ENCODE measurements at regions not wholly inside any gene's neighbourhood (a gene's known extent, or its start where the extent isn't known, plus 50 kb on each side); places are given as distances from the start of the nearest gene placed in this dataset.

DNA sequence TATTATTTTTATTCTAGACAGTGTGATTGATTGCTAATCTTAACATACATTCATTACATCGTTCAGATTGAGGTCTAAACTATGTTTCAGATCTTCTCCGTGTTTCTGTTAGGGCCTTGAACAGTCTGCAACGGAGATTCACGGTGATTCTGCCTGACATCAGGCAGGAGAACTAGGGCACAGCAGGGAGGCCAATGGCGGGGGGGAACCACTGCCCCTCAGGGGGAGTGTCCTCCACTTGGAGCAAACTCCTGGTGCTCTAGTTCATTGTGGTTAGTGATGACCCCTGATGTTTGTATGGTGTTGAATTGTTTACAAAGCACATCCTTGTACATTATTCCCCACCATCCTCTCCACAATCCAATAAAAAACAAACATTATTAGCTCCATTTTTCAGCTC is 173.5 kb downstream of the ZNF608 start:
- H3K27ac Mint-ChIP-seq = no peak overlapping the region
- H3K27me3 Mint-ChIP-seq = peaks cover 6 to 18% of the 10 kb centered on the region in 2 donors
- ATAC-seq (no peak), DNase-seq (ENCODE audit: low spot score) (no peak)
- H3K4me1 Mint-ChIP-seq (ENCODE audit: low read depth in 2 of 2) = peaks cover 3 to 10% of the 10 kb centered on the region in 2 donors
- no peak overlapping the region for H3K4me3 Mint-ChIP-seq
- no peaks in the 10 kb centered on the region for H3K9me3 Mint-ChIP-seq
- no peaks in the 10 kb centered on the region for H3K36me3 Mint-ChIP-seq

DNA sequence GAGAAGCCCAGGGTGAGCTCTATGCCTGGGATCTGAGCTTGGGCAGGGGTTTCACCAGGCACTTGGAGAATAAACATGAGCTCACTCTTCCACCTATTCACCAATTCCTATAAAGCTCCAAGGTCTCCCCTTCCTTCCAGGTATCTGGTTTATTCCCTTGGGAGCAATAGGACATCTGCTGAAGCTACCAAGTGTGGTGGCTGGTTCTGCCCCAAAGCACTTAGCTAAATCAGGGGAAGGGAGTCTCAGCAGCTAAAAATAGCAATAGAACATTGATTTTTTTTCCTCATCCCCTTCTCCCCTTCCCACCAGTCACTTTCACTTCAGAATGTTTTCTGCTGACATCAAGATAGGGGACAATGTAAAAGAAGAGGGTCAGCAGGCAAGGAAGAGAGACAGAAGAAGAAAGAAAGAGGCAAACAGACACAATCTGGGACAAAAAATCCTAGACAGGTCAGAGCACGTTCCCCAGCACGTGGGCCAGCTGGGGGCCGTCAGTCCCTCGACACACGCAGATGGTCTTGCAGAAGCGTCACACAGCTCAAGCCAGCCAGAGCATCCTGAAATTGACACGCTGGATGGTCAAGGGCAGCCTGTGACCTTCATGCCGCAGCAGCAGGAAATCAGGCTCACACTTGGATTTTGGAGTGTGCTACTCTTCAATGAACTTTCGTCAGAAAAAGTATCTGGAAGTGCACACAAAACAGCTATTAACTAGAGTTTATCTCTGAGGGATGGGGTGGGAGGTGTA is 176.0 kb downstream of the ZNF608 start:
- no peak for ATAC-seq
- H3K9me3 Mint-ChIP-seq = no peaks in the 10 kb centered on the region
- no peak overlapping the region for H3K4me3 Mint-ChIP-seq
- H3K27ac Mint-ChIP-seq = no peak overlapping the region
- no peak for DNase-seq (ENCODE audit: low spot score)
- peaks cover 0 to 2% of the 10 kb centered on the region in 2 donors for H3K4me1 Mint-ChIP-seq (ENCODE audit: low read depth in 2 of 2)
- H3K36me3 Mint-ChIP-seq = no peaks in the 10 kb centered on the region
- H3K27me3 Mint-ChIP-seq = peaks cover 0 to 16% of the 10 kb centered on the region in 2 donors

DNA sequence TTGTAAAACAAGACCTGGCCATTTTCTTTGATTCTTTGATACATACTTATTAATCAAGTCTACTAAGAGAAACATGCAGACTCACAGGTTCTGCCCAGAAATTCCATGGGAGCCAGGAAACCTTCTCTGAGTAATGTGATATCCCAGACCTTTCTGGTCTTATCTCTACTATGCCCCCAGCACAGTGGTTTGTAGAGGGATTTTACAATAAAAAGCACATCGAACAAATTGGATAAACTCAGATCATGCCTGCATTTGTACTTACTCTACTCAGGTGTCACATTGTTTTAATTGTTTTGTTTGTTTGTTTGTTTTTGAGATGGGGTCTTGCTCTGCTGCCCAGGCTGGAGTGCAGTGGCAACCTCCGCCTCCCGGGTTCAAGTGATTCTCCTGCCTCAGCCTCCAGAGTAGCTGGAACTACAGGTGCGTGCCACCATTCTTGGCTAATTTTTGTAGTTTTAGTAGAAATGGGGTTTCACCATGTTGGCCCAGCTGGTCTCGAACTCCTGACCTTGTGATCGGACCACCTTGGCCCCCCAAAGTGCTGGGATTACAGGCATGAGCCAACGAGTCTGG is 179.5 kb downstream of the ZNF608 start:
- Mint-ChIP-seq H3K27ac (no peak overlapping the region), H3K4me1 (ENCODE audit: low read depth in 2 of 2) (no peaks in the 10 kb centered on the region), H3K36me3 (no peaks in the 10 kb centered on the region), H3K9me3 (no peaks in the 10 kb centered on the region), H3K4me3 (no peak overlapping the region), H3K27me3 (peaks cover 0 to 13% of the 10 kb centered on the region in 2 donors)
- ATAC-seq (no peak), DNase-seq (ENCODE audit: low spot score) (no peak)

DNA sequence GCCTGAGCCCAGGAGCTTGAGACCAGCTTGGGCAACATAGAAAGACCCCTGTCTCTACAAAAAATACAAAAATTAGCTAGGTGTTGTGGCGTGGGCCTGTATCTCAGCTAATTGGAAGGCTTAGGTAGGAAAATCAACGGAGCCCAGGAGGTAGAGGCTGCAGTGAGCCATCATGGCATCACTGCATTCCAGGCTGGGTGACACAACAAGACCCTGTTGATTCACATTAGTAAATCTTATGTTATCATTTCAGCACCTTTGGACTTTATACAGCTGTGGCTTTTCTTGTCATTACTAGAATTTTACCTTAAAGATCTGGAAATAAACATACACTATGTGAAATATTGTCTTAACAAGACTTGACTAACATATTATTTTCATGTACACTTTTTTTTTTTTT is 185.0 kb downstream of the ZNF608 start:
- ATAC-seq (no peak), DNase-seq (ENCODE audit: low spot score) (no peak)
- no peak overlapping the region for H3K4me3 Mint-ChIP-seq
- no peaks in the 10 kb centered on the region for H3K36me3 Mint-ChIP-seq
- peaks cover 0 to 9% of the 10 kb centered on the region in 2 donors for H3K27me3 Mint-ChIP-seq
- no peak overlapping the region for H3K27ac Mint-ChIP-seq
- H3K9me3 Mint-ChIP-seq = no peaks in the 10 kb centered on the region
- H3K4me1 Mint-ChIP-seq (ENCODE audit: low read depth in 2 of 2) = no peaks in the 10 kb centered on the region

DNA sequence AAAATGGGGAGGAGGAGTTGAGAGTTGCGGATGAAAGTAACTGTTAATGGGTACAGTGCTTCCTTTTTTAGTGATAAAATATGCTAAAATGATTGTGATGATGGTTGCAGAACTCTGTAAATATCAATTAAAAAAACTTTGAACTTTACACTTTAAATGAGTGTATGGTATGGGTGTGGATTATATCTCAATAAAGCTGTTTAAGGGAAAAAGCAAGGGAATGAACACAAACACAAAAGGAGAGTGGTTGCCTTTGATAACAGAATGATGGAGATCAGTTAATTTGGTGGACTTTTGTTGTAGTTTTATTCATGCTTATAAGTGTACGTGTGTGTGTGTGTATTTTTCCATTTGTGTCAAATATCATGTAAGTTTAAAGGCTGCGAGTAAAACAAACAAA is 186.1 kb downstream of the ZNF608 start:
- no peak for ATAC-seq
- H3K4me3 Mint-ChIP-seq = no peak overlapping the region
- DNase-seq (ENCODE audit: low spot score) = no peak
- no peaks in the 10 kb centered on the region for H3K4me1 Mint-ChIP-seq (ENCODE audit: low read depth in 2 of 2)
- H3K27me3 Mint-ChIP-seq = peaks cover 0 to 13% of the 10 kb centered on the region in 2 donors
- H3K9me3 Mint-ChIP-seq = no peaks in the 10 kb centered on the region
- no peaks in the 10 kb centered on the region for H3K36me3 Mint-ChIP-seq
- no peak overlapping the region for H3K27ac Mint-ChIP-seq

DNA sequence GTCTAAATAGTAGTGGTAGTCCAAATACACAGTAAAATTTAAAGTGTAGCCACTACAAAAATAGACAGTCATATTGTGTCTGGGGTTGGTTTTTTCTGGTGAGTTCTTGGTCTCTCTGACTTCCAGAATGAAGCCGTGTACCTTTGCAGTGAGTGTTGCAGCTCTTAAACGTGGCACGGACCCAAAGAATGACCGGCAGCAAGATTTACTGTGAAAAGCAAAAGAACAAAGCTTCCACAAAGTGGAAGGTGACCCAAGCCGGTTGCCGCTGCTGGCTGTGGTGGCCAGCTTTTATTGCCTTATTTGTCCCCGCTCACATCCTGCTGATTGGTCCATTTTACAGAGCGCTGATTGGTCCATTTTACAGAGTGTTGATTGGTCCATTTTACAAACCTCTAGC is 188.7 kb downstream of the ZNF608 start:
- Mint-ChIP-seq H3K27me3 (peaks cover 0 to 21% of the 10 kb centered on the region in 2 donors), H3K27ac (no peak overlapping the region), H3K4me3 (no peak overlapping the region), H3K4me1 (ENCODE audit: low read depth in 2 of 2) (no peaks in the 10 kb centered on the region), H3K36me3 (no peaks in the 10 kb centered on the region), H3K9me3 (no peaks in the 10 kb centered on the region)
- ATAC-seq = no peak
- DNase-seq (ENCODE audit: low spot score) = no peak

DNA sequence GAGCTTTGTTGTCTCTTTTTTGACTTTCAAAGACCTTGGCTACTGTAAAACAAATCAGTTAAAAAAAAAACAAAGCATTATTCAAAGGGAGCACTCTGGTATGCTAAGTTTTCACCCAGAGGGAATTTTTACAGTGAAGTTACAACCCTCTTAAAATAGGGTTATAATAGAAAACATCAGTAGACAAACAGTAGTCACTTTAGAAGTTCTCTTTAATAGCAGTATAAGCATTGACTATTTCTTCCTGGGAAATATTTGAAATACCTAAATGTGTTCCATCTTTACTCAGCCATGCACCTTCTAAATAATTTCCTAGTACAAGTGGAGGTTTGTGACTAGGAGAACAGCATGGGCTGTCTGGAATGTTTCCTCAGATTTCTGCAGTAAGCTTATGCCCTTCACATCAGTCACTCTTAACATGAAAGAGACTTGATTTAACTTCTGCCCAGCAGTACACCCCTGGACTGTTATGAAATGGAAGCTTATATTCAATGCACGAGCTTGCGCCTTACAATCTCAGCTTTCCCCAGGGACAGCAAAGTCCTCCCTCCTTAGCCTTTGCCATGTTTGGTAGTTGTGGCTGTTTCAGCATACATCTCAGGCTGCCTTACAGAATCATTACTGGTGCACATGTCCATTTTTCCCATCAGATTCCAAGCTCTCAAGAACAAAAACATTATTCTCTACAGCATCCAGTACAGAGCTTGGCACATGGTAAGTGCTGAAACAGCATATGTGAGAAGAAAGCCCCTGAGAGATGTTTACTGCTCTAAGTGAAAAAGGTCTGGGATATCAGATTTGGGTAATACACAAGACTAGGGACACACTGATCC is 191.5 kb downstream of the ZNF608 start:
- no peak for DNase-seq (ENCODE audit: low spot score)
- Mint-ChIP-seq H3K27me3 (peaks cover 0 to 22% of the 10 kb centered on the region in 2 donors), H3K27ac (no peak overlapping the region), H3K4me1 (ENCODE audit: low read depth in 2 of 2) (no peaks in the 10 kb centered on the region), H3K4me3 (no peak overlapping the region), H3K36me3 (no peaks in the 10 kb centered on the region), H3K9me3 (no peaks in the 10 kb centered on the region)
- no peak for ATAC-seq

DNA sequence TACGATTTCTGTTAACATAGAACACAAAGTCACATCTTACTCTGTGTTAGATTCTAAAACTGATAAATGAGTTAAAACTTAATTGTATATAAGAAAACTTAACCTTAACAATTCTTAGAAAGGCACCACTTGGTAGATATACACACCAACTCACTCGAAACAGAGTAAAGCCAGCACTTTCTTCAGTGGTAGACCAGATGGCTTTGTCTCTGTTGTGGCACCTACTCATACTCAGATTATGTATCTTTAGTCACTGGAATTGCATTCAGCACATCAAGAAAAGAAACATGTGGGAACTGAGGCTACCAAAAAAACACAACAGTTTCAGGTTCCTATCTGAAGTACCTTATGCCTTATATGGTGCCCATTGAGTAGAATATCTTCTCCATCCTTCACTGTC is 192.5 kb downstream of the ZNF608 start:
- ATAC-seq = no peak
- H3K9me3 Mint-ChIP-seq = no peaks in the 10 kb centered on the region

DNA sequence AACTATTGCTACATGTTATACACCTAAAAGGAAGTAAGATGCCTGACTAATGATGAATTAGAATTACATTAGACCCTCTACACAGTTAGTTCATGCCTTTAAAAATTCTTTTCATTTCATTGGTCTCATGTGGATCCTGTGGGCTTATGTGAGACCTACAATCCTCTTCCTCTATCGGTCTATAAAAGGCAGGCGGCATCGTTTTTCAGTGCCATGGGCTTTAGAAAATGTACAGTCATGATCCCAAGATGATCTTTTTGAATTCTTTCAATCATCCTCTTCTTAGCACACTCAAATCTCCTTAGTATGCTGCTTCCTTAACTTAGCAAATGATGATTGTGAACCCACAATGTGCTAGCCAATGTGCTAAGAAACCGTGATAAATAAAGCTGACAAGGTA is 193.9 kb downstream of the ZNF608 start:
- Mint-ChIP-seq H3K27ac (no peak overlapping the region), H3K4me3 (no peak overlapping the region), H3K9me3 (no peaks in the 10 kb centered on the region), H3K4me1 (ENCODE audit: low read depth in 2 of 2) (no peaks in the 10 kb centered on the region), H3K36me3 (no peaks in the 10 kb centered on the region), H3K27me3 (peaks cover 0 to 28% of the 10 kb centered on the region in 2 donors)
- ATAC-seq (no peak), DNase-seq (ENCODE audit: low spot score) (no peak)

More for the DNA sequence above, 192.5 kb downstream of the ZNF608 start:
- Mint-ChIP-seq H3K4me3 (no peak overlapping the region), H3K27ac (no peak overlapping the region), H3K4me1 (ENCODE audit: low read depth in 2 of 2) (no peaks in the 10 kb centered on the region), H3K27me3 (peaks cover 0 to 22% of the 10 kb centered on the region in 2 donors), H3K36me3 (no peaks in the 10 kb centered on the region)
- no peak for DNase-seq (ENCODE audit: low spot score)

DNA sequence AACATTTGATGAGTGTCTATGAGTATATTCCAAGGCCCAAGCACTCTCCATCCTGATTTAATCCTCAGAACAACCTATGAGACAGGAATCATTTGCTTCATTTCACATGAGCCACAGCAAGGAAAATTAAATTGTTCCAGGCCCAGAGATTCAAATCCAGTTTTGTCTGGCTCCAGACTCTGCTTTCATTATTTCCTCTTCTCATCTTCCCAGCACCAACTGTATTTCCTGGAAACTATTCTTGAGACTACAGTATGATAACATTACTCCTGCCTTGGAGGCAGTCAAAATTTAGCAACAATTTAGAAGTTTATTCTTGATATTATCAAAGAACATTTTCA is 194.5 kb downstream of the ZNF608 start:
- DNase-seq (ENCODE audit: low spot score) (no peak), ATAC-seq (no peak)
- Mint-ChIP-seq H3K4me1 (ENCODE audit: low read depth in 2 of 2) (no peaks in the 10 kb centered on the region), H3K36me3 (no peaks in the 10 kb centered on the region), H3K9me3 (no peaks in the 10 kb centered on the region), H3K27ac (no peak overlapping the region), H3K4me3 (no peak overlapping the region), H3K27me3 (peaks cover 0 to 24% of the 10 kb centered on the region in 2 donors)

DNA sequence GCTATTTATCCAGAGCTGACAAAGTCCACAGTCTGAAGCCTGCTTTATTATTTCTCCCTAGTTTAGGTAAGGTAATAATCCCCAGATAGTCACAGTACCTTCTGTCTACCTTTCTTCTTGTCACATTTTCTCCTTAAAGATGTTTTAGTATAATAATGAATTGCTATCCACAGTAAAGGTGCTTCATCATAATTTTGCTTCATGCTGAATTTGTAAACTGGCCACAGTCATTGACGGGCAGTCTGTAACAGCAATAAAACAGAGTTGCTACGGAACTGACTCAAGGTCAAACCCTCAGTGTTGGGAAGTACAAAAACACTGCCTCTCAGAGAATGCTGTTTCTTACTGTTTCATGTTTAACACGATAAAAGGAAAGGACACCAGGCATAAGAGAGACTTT is 195.7 kb downstream of the ZNF608 start:
- H3K9me3 Mint-ChIP-seq = no peaks in the 10 kb centered on the region
- H3K27ac Mint-ChIP-seq = no peak overlapping the region
- no peak overlapping the region for H3K4me3 Mint-ChIP-seq
- no peaks in the 10 kb centered on the region for H3K36me3 Mint-ChIP-seq
- DNase-seq (ENCODE audit: low spot score) (no peak), ATAC-seq (no peak)
- H3K4me1 Mint-ChIP-seq (ENCODE audit: low read depth in 2 of 2) = no peaks in the 10 kb centered on the region
- peaks cover 0 to 19% of the 10 kb centered on the region in 2 donors for H3K27me3 Mint-ChIP-seq

DNA sequence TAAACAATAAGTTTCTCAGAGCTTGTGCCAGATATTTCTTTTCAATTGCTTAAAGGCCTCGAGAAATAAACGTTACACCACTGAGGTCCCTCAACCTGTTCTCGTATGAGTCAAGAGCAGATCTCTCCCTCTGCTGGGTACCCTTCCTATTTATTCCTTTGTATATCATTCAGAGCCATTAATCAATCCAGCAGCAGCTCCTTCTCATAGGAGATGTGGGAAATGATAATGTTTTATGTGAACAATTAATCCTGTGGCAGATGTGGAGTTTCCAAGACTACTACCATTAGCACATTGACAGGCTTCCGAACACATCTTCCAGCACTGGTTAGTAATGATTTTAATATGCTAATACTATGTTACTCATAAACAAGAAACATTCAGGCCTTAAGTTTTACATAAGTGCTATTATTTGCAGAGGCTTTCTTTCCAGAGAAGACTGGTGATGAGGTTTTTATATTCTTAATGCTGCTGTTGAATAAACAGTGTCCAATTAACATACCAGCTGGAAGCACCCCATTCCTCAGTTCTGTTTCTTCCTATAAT is 196.5 kb downstream of the ZNF608 start:
- Mint-ChIP-seq H3K36me3 (no peaks in the 10 kb centered on the region), H3K9me3 (no peaks in the 10 kb centered on the region), H3K27me3 (peaks cover 0 to 15% of the 10 kb centered on the region in 2 donors), H3K4me3 (no peak overlapping the region), H3K4me1 (ENCODE audit: low read depth in 2 of 2) (no peaks in the 10 kb centered on the region), H3K27ac (no peak overlapping the region)
- no peak for DNase-seq (ENCODE audit: low spot score)
- ATAC-seq = no peak

DNA sequence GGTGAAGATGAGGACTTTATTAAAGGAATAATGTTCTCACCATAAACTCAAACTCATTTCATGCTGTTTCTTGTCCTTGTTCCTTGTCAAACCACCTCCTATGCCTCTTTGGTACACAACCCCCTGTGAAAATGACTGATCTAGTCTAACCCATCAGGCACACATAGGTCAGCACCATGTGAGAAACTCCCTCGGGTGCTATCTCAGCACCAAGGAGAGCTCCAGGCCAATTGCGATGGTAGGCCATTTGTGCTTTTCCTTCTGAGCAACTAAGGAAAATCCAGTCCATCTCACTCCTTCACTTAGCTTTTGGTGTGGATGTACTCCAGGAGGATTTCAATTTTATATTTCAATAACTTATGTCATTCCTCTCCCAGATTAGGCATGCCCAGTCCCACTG is 199.8 kb downstream of the ZNF608 start:
- Mint-ChIP-seq H3K27ac (no peak overlapping the region), H3K4me3 (no peak overlapping the region), H3K9me3 (peaks cover 4% of the 10 kb centered on the region), H3K27me3 (peaks cover 11 to 17% of the 10 kb centered on the region in 2 donors), H3K36me3 (peaks cover 10% of the 10 kb centered on the region), H3K4me1 (ENCODE audit: low read depth in 2 of 2) (peaks cover 7 to 8% of the 10 kb centered on the region in 2 donors)
- ATAC-seq (no peak), DNase-seq (ENCODE audit: low spot score) (no peak)
